ENCODE measurements at regions not wholly inside any gene's neighbourhood (a gene's known extent, or its start where the extent isn't known, plus 50 kb on each side); places are given as distances from the start of the nearest gene placed in this dataset.
"Not testable (repeated sequence)": the region's sequence is repeated elsewhere in the genome, so short reads cannot be mapped to it uniquely, and the experiment has no call there.

- no peak for DNase-seq (ENCODE audit: low spot score)
Observed at GRCh38 chr4:130071746-130072145, 975.8 kb downstream of the C4orf33 start.

- DNase-seq (ENCODE audit: low spot score): no peak
Observed at GRCh38 chr4:130073145-130073790, 977.3 kb downstream of the C4orf33 start.

- DNase-seq (ENCODE audit: low spot score): no peak
Observed at GRCh38 chr4:130074096-130074495, 978.1 kb downstream of the C4orf33 start.

- DNase-seq (ENCODE audit: low spot score): no peak
Observed at GRCh38 chr4:130077275-130077674, 981.3 kb downstream of the C4orf33 start.

- DNase-seq (ENCODE audit: low spot score): not testable (repeated sequence)
Observed at GRCh38 chr4:130079027-130079426, 983.1 kb downstream of the C4orf33 start.

- DNase-seq (ENCODE audit: low spot score): no peak
Observed at GRCh38 chr4:130080872-130081451, 985.0 kb downstream of the C4orf33 start.

GRCh38 chr4:130090427-130090826, 994.5 kb downstream of the C4orf33 start:
- no peak for DNase-seq (ENCODE audit: low spot score)

GRCh38 chr4:130092187-130093015, 996.4 kb downstream of the C4orf33 start:
- DNase-seq (ENCODE audit: low spot score): no peak

GRCh38 chr4:130099105-130099504, 1003.2 kb downstream of the C4orf33 start:
- no peak for DNase-seq (ENCODE audit: low spot score)

- no peak for DNase-seq (ENCODE audit: low spot score)
Observed at GRCh38 chr4:130110189-130110588, 1014.2 kb downstream of the C4orf33 start.

GRCh38 chr4:130110770-130111169, 1014.8 kb downstream of the C4orf33 start:
- DNase-seq (ENCODE audit: low spot score): no peak

GRCh38 chr4:130124066-130124465, 1028.1 kb downstream of the C4orf33 start:
- no peak for DNase-seq (ENCODE audit: low spot score)

- DNase-seq (ENCODE audit: low spot score): no peak
Observed at GRCh38 chr4:130125467-130125866, 1029.5 kb downstream of the C4orf33 start.

- no peak for DNase-seq (ENCODE audit: low spot score)
Observed at GRCh38 chr4:130127297-130127696, 1031.3 kb downstream of the C4orf33 start.

GRCh38 chr4:130131536-130131935, 1035.6 kb downstream of the C4orf33 start:
- DNase-seq (ENCODE audit: low spot score): no peak

- no peak for DNase-seq (ENCODE audit: low spot score)
Observed at GRCh38 chr4:130141651-130142050, 1045.7 kb downstream of the C4orf33 start.

- no peak for DNase-seq (ENCODE audit: low spot score)
Observed at GRCh38 chr4:130143656-130144055, 1047.7 kb downstream of the C4orf33 start.

GRCh38 chr4:130146773-130147172, 1050.8 kb downstream of the C4orf33 start:
- no peak for DNase-seq (ENCODE audit: low spot score)

GRCh38 chr4:130147641-130148040, 1051.7 kb downstream of the C4orf33 start:
- no peak for DNase-seq (ENCODE audit: low spot score)

- DNase-seq (ENCODE audit: low spot score): no peak
Observed at GRCh38 chr4:130154901-130155300, 1058.9 kb downstream of the C4orf33 start.

- no peak for DNase-seq (ENCODE audit: low spot score)
Observed at GRCh38 chr4:130163701-130164100, 1067.7 kb downstream of the C4orf33 start.

- DNase-seq (ENCODE audit: low spot score): no peak
Observed at GRCh38 chr4:130165381-130165780, 1069.4 kb downstream of the C4orf33 start.

- no peak for DNase-seq (ENCODE audit: low spot score)
Observed at GRCh38 chr4:130172156-130172555, 1076.2 kb downstream of the C4orf33 start.

Measured in CD4-positive, alpha-beta T cell treated with Interleukin-2 at 100 ng/mL for 4 hours (primary cell).